H1 (cell line): ENCODE measurements at regions not wholly inside any gene's neighbourhood (a gene's known extent, or its start where the extent isn't known, plus 50 kb on each side); places are given as distances from the start of the nearest gene placed in this dataset.
A peak's percentile ranks its signal among the peaks of the same experiment; 100 is the strongest.

Source experiments
- CTCF ChIA-PET: fragments of 300-600 bp; sonication (Branson Sonifier 250); formaldehyde crosslinking; loops from one replicate; lab custom pipeline; 2021; ENCODE audit not compliant: partially characterized antibody; lab: Charles Lee
- POLR2A ChIA-PET: fragments of 300-600 bp; sonication (Branson Sonifier 250); formaldehyde crosslinking; loops from one replicate; lab custom pipeline; 2021; ENCODE audit warnings: inconsistent platforms; ENCODE audit not compliant: partially characterized antibody; lab: Charles Lee
- DNase-seq, 2 experiments: peaks; one replicate each; pipeline versions ENCODE4 v3.0.0 to v3.0.0-alpha.2; 2010 to 2022; ENCODE audit warnings: low spot score in 2 of 2, low read depth in 1 of 2, mixed read lengths in 1 of 2
- FAIRE-seq: peaks from 2 replicates; lab custom pipeline; 2011; peaks lifted over from hg19 to GRCh38; lab: Jason Lieb, UNC
- H2AFZ ChIP-seq: 2 replicates; pipeline ENCODE4 v1.8.1; 2012; ENCODE audit warnings: low read length, inconsistent platforms
- H2AK5ac ChIP-seq: 2 replicates; pipeline ENCODE4 v1.6.1; 2013; ENCODE audit warnings: low read depth, low read length
- H2BK120ac ChIP-seq: replicated peaks from 2 replicates; pipeline ENCODE3; 2013; ENCODE audit warnings: low read depth, low read length, inconsistent platforms
- H2BK12ac ChIP-seq: 2 replicates; pipeline ENCODE4 v1.6.1; 2013; ENCODE audit warnings: low read depth, low read length
- H2BK15ac ChIP-seq: 2 replicates; pipeline ENCODE4 v1.6.1; 2013; ENCODE audit warnings: low read length
- H2BK20ac ChIP-seq: 2 replicates; pipeline ENCODE4 v1.6.1; 2013; ENCODE audit warnings: low read length
- H2BK5ac ChIP-seq: 2 replicates; pipeline ENCODE4 v1.6.1; 2013; ENCODE audit warnings: low read depth, low read length
- H3K14ac ChIP-seq: 2 replicates; pipeline ENCODE4 v1.6.1; 2013; ENCODE audit warnings: inconsistent platforms; ENCODE audit not compliant: insufficient read length
- H3K18ac ChIP-seq: 2 replicates; pipeline ENCODE4 v1.6.1; 2013; ENCODE audit warnings: low read length; ENCODE audit errors: extremely low read depth
- H3K23ac ChIP-seq: 2 replicates; pipeline ENCODE4 v1.6.1; 2013; ENCODE audit warnings: inconsistent platforms; ENCODE audit not compliant: insufficient read length
- H3K23me2 ChIP-seq: 2 replicates; pipeline ENCODE4 v1.6.1; 2013; ENCODE audit warnings: low read depth, low read length
- H3K27ac ChIP-seq: 2 replicates; pipeline ENCODE4 v1.6.1; 2011; ENCODE audit warnings: low read depth, low read length, inconsistent platforms
- H3K27me3 ChIP-seq, 4 experiments: replicated peaks in 1 of 4; 1 replicate in 1 of 4; 2 replicates in 3 of 4; pipeline versions ENCODE4 v1.6.1 to v1.8.1; 2011 to 2013; ENCODE audit warnings: low read length in 3 of 4, mild to moderate bottlenecking in 3 of 4, inconsistent platforms in 2 of 4, mixed read lengths in 2 of 4, moderate library complexity in 1 of 4; ENCODE audit not compliant: control insufficient read depth in 3 of 4, insufficient read depth in 3 of 4; ENCODE audit errors: extremely low read depth in 1 of 4
- H3K36me3 ChIP-seq, 4 experiments: 2 replicates each; pipeline versions ENCODE4 v1.6.1 to v1.8.1; 2011 to 2013; ENCODE audit warnings: mild to moderate bottlenecking in 4 of 4, low read length in 3 of 4, moderate library complexity in 2 of 4, control low read depth in 1 of 4, inconsistent platforms in 1 of 4; ENCODE audit not compliant: insufficient read depth in 4 of 4, control insufficient read depth in 2 of 4
- H3K4ac ChIP-seq: replicated peaks from 2 replicates; pipeline ENCODE3; 2013; ENCODE audit warnings: low read length, low read depth, mixed read lengths, inconsistent platforms; ENCODE audit not compliant: insufficient read length
- H3K4me1 ChIP-seq, 4 experiments: replicated peaks in 1 of 4; 1 replicate in 1 of 4; 2 replicates in 3 of 4; pipeline versions ENCODE4 v1.6.1 to v1.8.1; 2011 to 2013; ENCODE audit warnings: low read length in 3 of 4, inconsistent platforms in 2 of 4, mixed read lengths in 1 of 4; ENCODE audit not compliant: insufficient read depth in 4 of 4, control insufficient read depth in 3 of 4
- H3K4me2 ChIP-seq, 2 experiments: 2 replicates each; pipeline versions ENCODE4 v1.6.1 to v1.8.1; 2011 to 2013; ENCODE audit warnings: low read depth in 2 of 2, low read length in 2 of 2, control low read depth in 1 of 2, inconsistent platforms in 1 of 2, mild to moderate bottlenecking in 1 of 2; ENCODE audit not compliant: insufficient read depth in 1 of 2
- H3K4me3 ChIP-seq, 4 experiments: fragments of 200-600, 300-600 bp in 1 of 4; sonication (generic), shearing (Covaris generic), sonication (Bioruptor Twin) in 1 of 4; 2 replicates each; pipeline versions ENCODE4 v1.5.1 to v1.8.1; 2011 to 2016; ENCODE audit warnings: low read length in 4 of 4, low read depth in 3 of 4, control low read depth in 2 of 4, inconsistent platforms in 2 of 4, mild to moderate bottlenecking in 2 of 4, mixed read lengths in 1 of 4, moderate library complexity in 1 of 4; ENCODE audit not compliant: insufficient read depth in 2 of 4; ENCODE audit errors: extremely low read depth in 1 of 4
- H3K56ac ChIP-seq: replicated peaks from 2 replicates; pipeline ENCODE3; 2013; ENCODE audit warnings: low read depth, mild to moderate bottlenecking, mixed read lengths, low read length, inconsistent platforms; ENCODE audit not compliant: insufficient read length
- H3K79me1 ChIP-seq: 2 replicates; pipeline ENCODE4 v1.6.1; 2013; ENCODE audit warnings: low read depth, low read length, control low read depth
- H3K79me2 ChIP-seq, 2 experiments: 2 replicates each; pipeline versions ENCODE4 v1.6.1 to v1.8.1; 2012 to 2013; ENCODE audit warnings: low read length in 2 of 2, mild to moderate bottlenecking in 2 of 2, inconsistent platforms in 1 of 2; ENCODE audit not compliant: insufficient read depth in 2 of 2, control insufficient read depth in 1 of 2
- H3K9ac ChIP-seq, 4 experiments: replicated peaks in 1 of 4; 1 replicate in 1 of 4; 2 replicates in 3 of 4; pipeline versions ENCODE4 v1.6.1 to v1.8.1; 2011 to 2013; ENCODE audit warnings: low read depth in 3 of 4, low read length in 3 of 4, control low read depth in 2 of 4, mild to moderate bottlenecking in 2 of 4, moderate library complexity in 2 of 4, inconsistent platforms in 1 of 4; ENCODE audit errors: extremely low read depth in 1 of 4
- H3K9me3 ChIP-seq, 2 experiments: 2 replicates each; pipeline versions ENCODE4 v1.6.1 to v1.8.1; 2012 to 2013; ENCODE audit warnings: mild to moderate bottlenecking in 2 of 2, moderate library complexity in 2 of 2, control low read depth in 1 of 2, inconsistent platforms in 1 of 2, low read depth in 1 of 2, low read length in 1 of 2, mixed read lengths in 1 of 2; ENCODE audit not compliant: insufficient read depth in 2 of 2
- H4K20me1 ChIP-seq, 2 experiments: replicated peaks in 1 of 2; 2 replicates each; pipeline versions ENCODE3 to v1.8.1; 2011 to 2013; ENCODE audit warnings: inconsistent platforms in 2 of 2, low read length in 2 of 2, mild to moderate bottlenecking in 1 of 2; ENCODE audit not compliant: insufficient read depth in 2 of 2, control insufficient read depth in 1 of 2
- H4K5ac ChIP-seq: 2 replicates; pipeline ENCODE4 v1.6.1; 2013; ENCODE audit warnings: low read length, low read depth, mixed read lengths, inconsistent platforms; ENCODE audit not compliant: insufficient read length
- H4K8ac ChIP-seq: 2 replicates; pipeline ENCODE4 v1.8.0; 2013; ENCODE audit warnings: mild to moderate bottlenecking, moderate library complexity, low read length, inconsistent platforms; ENCODE audit not compliant: insufficient read depth; ENCODE audit errors: extremely low read depth
- H4K91ac ChIP-seq: replicated peaks from 2 replicates; pipeline ENCODE3; 2013; ENCODE audit warnings: low read length, mixed read lengths, inconsistent platforms; ENCODE audit not compliant: insufficient read length
- CTBP2 ChIP-seq: IDR thresholded peaks from 2 replicates; pipeline ENCODE4 v1.7.0; 2011; ENCODE audit warnings: borderline replicate concordance, mild to moderate bottlenecking, moderate library complexity, mixed read lengths, low read length; ENCODE audit not compliant: insufficient read depth, insufficient read length
- EP300 ChIP-seq, 2 experiments: IDR thresholded peaks; 1 replicate in 1 of 2; 2 replicates in 1 of 2; pipeline ENCODE4 v1.6.1; 2011 to 2012; ENCODE audit warnings: low read depth in 2 of 2, low read length in 2 of 2, mild to moderate bottlenecking in 2 of 2, borderline replicate concordance in 1 of 2, inconsistent platforms in 1 of 2, moderate library complexity in 1 of 2
- FOSL1 ChIP-seq: IDR thresholded peaks from 2 replicates; pipeline ENCODE4 v1.6.1; 2011; ENCODE audit warnings: mild to moderate bottlenecking, low read depth, low read length, moderate library complexity; ENCODE audit not compliant: insufficient read depth
- GABPA ChIP-seq: IDR thresholded peaks from 2 replicates; pipeline ENCODE4 v1.6.1; 2011; ENCODE audit warnings: mild to moderate bottlenecking, low read length, moderate library complexity, borderline replicate concordance; ENCODE audit not compliant: insufficient read depth
- MAFK ChIP-seq: IDR thresholded peaks from 2 replicates; pipeline ENCODE4 v1.6.1; 2012; ENCODE audit warnings: low read depth, mild to moderate bottlenecking, improper control_type of control experiment, low read length
- NANOG ChIP-seq: IDR thresholded peaks from 2 replicates; pipeline ENCODE4 v1.6.1; 2011; ENCODE audit warnings: low read length, low read depth, mild to moderate bottlenecking, inconsistent platforms; ENCODE audit not compliant: insufficient read depth, poor library complexity, severe bottlenecking
- NRF1 ChIP-seq: IDR thresholded peaks from 2 replicates; pipeline ENCODE4 v1.6.1; 2011; ENCODE audit warnings: mild to moderate bottlenecking, low read depth, low read length, improper control_type of control experiment
- RBBP5 ChIP-seq: IDR thresholded peaks from 2 replicates; pipeline ENCODE4 v1.7.1; 2012; ENCODE audit warnings: low read depth, mild to moderate bottlenecking, inconsistent platforms, low read length, moderate library complexity, borderline replicate concordance
- SIRT6 ChIP-seq: IDR thresholded peaks from one replicate; pipeline ENCODE4 v1.7.1; 2012; ENCODE audit warnings: low read length, inconsistent platforms
- ZNF274 ChIP-seq: IDR thresholded peaks from 2 replicates; pipeline ENCODE4 v1.7.0; 2012; ENCODE audit warnings: low read length, borderline replicate concordance; ENCODE audit errors: extremely low read depth
- WGBS, 2 experiments: shearing (Covaris generic) in 1 of 2; methylation state at CpG; one replicate each; pipeline versions ENCODE4 v1.1.6 to v1.1.7; 2013 to 2015; ENCODE audit warnings: low lambda C conversion rate in 2 of 2, mixed read lengths in 2 of 2, inconsistent platforms in 1 of 2, low coverage in 1 of 2, missing lambda C conversion rate in 1 of 2; ENCODE audit not compliant: insufficient replicate concordance in 2 of 2, insufficient coverage in 1 of 2, insufficient read length in 1 of 2; ENCODE audit errors: extremely low coverage in 1 of 2, missing lambda C conversion rate in 1 of 2; 5-methylcytosine and 5-hydroxymethylcytosine counted together
- TF ChIP-seq, protein P1 (sequence below): IDR thresholded peaks from 2 replicates; pipeline ENCODE4 v1.6.1; 2012; ENCODE audit warnings: inconsistent platforms

DNA sequence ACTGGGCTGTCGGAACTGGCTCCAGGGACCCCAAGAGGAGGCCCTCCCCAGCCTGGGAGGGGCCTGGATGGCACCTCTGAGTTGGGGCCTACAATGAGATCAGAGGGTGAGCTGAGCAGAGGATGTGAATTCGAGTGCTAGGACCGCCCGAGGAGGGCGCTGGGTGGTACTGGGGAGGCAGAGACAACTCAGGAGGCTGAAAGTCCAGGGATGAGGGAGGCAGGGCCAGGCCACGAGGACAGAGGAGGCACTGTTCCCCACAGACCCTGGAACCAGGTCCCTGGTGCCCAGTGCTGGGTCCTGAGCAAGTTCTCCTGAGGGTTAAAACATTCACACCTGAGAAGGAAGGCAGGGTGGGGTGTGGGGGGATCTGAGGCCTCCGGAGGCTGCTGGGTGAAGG is 218.0 kb downstream of the CTTN start:
- Histone ChIP-seq H2AFZ (no peak overlapping the region), H3K14ac (no peak overlapping the region), H3K56ac (no peak overlapping the region), H3K9ac (no peak overlapping the region), H3K18ac (no peak overlapping the region), H4K5ac (no peak overlapping the region), H2AK5ac (no peak overlapping the region), H3K9me3 (0 out of 4 replicates have a peak, but pooled peaks cover 0 to 5% of the 10 kb centered on the region in 2 experiments), H2BK20ac (no peak overlapping the region), H3K79me1 (peaks cover 3% of the 10 kb centered on the region; the same call in 1 of the 2 replicates), H3K4me1 (peaks cover under 1 to 13% (median 7%) of the 10 kb centered on the region in 4 experiments), H3K27ac (no peak overlapping the region), H2BK15ac (no peak overlapping the region), H2BK5ac (no peak overlapping the region), H2BK120ac (no peak overlapping the region), H3K23ac (no peak overlapping the region), H3K79me2 (peaks cover 2 to 3% of the 10 kb centered on the region in 2 experiments; a peak in 2 of 4 replicates), H4K20me1 (peaks cover 0 to 12% of the 10 kb centered on the region in 2 experiments), H3K4me3 (no peak overlapping the region), H3K4me2 (no peak overlapping the region), H3K36me3 (no peaks in the 10 kb centered on the region; a peak in 1 of 8 replicates), H4K91ac (no peak overlapping the region), H3K27me3 (no peaks in the 10 kb centered on the region), H2BK12ac (no peak overlapping the region), H3K4ac (no peak overlapping the region), H3K23me2 (0 out of 2 replicates have a peak, but pooled peaks cover 5% of the 10 kb centered on the region), H4K8ac (peak overlapping the region; percentile 89; the same call in 1 of the 2 replicates)
- FAIRE-seq = no peak
- ChIA-PET CTCF (no interaction called here), POLR2A (no interaction called here)
- 94% methylated on average over 7 of the region's 7 CpGs; no CpG with 5 or more reads in 1 of the 2 experiments for WGBS, 2 experiments
- DNase-seq = no peak
- TF ChIP-seq SIRT6 (no peak), EP300 (IDR thresholded peaks at IDR 0.05; ENCODE audit: borderline replicate concordance in 1 of 2, low read depth in 2 of 2, low read length in 2 of 2) (no peak), NRF1 (no peak), FOSL1 (no peak), CTBP2 (no peak), ZNF274 (no peak), MAFK (no peak), GABPA (no peak), NANOG (no peak), RBBP5 (no peak)
- TF ChIP-seq, protein P1, sequence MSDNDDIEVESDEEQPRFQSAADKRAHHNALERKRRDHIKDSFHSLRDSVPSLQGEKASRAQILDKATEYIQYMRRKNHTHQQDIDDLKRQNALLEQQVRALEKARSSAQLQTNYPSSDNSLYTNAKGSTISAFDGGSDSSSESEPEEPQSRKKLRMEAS = no peak
